K562 (cell line): ENCODE measurements at regions not wholly inside any gene's neighbourhood (a gene's known extent, or its start where the extent isn't known, plus 50 kb on each side); places are given as distances from the start of the nearest gene placed in this dataset.

Experiments
- ARID3A ChIP-seq: IDR thresholded peaks from 2 replicates; pipeline ENCODE4 v1.6.1; 2012; ENCODE audit warnings: low read depth, low read length, improper control_type of control experiment, borderline replicate concordance
- CTCF ChIP-seq, 3 experiments: IDR thresholded peaks in 2 of 3; conservative IDR thresholded peaks in 1 of 3; 2 replicates each; pipeline ENCODE4 v1.5.1; 2011 to 2012; ENCODE audit warnings: low read length in 3 of 3, mild to moderate bottlenecking in 3 of 3, control low read depth in 2 of 3, improper control_type of control experiment in 1 of 3, inconsistent platforms in 1 of 3, low read depth in 1 of 3, mixed read lengths in 1 of 3, moderate library complexity in 1 of 3; ENCODE audit not compliant: insufficient read depth in 2 of 3
- EP300 ChIP-seq: IDR thresholded peaks from 2 replicates; pipeline ENCODE4 v1.6.1; 2012; ENCODE audit warnings: low read length, improper control_type of control experiment
- NFYB ChIP-seq: IDR thresholded peaks from 2 replicates; pipeline ENCODE4 v1.6.1; 2011; ENCODE audit warnings: mild to moderate bottlenecking, moderate library complexity; ENCODE audit not compliant: insufficient read length; ENCODE audit errors: extremely low read depth
- NONO ChIP-seq, 2 experiments: fragments of 200-400 bp in 1 of 2; fragments of 450-650 bp in 1 of 2; formaldehyde crosslinking in 1 of 2; IDR thresholded peaks; 2 replicates each; pipeline ENCODE4 v1.6.1; 2017; ENCODE audit warnings: low read depth in 2 of 2, mild to moderate bottlenecking in 2 of 2, moderate library complexity in 2 of 2, low read length in 1 of 2
- POLR2A ChIP-seq: fragments of 450-650 bp; conservative IDR thresholded peaks from 2 replicates; pipeline ENCODE4 v1.6.1; 2016
- SAP30 ChIP-seq: fragments of 200-600 bp; sonication (generic); IDR thresholded peaks from 2 replicates; pipeline ENCODE4 v1.6.1; 2012; ENCODE audit warnings: borderline replicate concordance, low read depth, mild to moderate bottlenecking, moderate library complexity, low read length, control low read depth, inconsistent platforms; ENCODE audit not compliant: insufficient read depth, poor library complexity, severe bottlenecking
- TARDBP ChIP-seq: fragments of 450-650 bp; IDR thresholded peaks from 2 replicates; pipeline ENCODE4 v1.6.1; 2016
- USF2 ChIP-seq: sonication (generic); formaldehyde crosslinking; IDR thresholded peaks from 2 replicates; pipeline ENCODE4 v1.5.0; 2020; ENCODE audit warnings: missing genetic modification reagents
- TF ChIP-seq, protein P1 (sequence below): sonication (generic); formaldehyde crosslinking; IDR thresholded peaks from 2 replicates; pipeline ENCODE4 v1.8.0; 2022; ENCODE audit warnings: mild to moderate bottlenecking, low read depth, missing genetic modification reagents

DNA sequence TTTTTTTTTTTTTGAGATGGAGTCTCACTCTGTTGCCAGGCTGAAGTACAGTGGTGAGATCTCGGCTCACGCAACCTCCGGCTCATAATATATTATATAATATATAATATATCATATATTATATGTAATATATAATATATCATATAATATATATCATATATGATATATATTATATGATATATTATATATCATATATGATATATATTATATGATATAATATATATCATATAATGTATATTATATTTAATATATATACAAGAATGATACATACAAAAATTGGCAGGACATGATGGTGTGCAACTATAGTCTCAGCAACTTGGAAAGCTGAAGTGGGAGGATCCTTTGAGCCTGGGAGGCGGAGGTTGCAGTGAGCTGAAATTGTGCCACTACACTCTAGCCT lies 1725.5 kb downstream of the MRPL39 start:
- no peak for TF ChIP-seq ARID3A
- TF ChIP-seq USF2 (CRISPR knock-in tag) = no peak
- no peak for TF ChIP-seq CTCF (IDR thresholded peaks at IDR 0.05 in 2 of 3, conservative IDR thresholded peaks at IDR 0.05 in 1 of 3; ENCODE audit: insufficient read depth in 2 of 3, low read depth in 1 of 3, low read length in 3 of 3)
- TF ChIP-seq SAP30 = no peak
- no peak for TF ChIP-seq TARDBP
- TF ChIP-seq EP300 = no peak
- no peak for TF ChIP-seq NFYB
- no peak for TF ChIP-seq NONO (IDR thresholded peaks at IDR 0.05; ENCODE audit: low read depth in 2 of 2, low read length in 1 of 2)
- TF ChIP-seq, protein P1, sequence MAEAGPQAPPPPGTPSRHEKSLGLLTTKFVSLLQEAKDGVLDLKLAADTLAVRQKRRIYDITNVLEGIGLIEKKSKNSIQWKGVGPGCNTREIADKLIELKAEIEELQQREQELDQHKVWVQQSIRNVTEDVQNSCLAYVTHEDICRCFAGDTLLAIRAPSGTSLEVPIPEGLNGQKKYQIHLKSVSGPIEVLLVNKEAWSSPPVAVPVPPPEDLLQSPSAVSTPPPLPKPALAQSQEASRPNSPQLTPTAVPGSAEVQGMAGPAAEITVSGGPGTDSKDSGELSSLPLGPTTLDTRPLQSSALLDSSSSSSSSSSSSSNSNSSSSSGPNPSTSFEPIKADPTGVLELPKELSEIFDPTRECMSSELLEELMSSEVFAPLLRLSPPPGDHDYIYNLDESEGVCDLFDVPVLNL (CRISPR knock-in tag) = no peak
- TF ChIP-seq POLR2A = no peak
